Breast epithelium (tissue), 3 donors: ENCODE measurements at regions not wholly inside any gene's neighbourhood (a gene's known extent, or its start where the extent isn't known, plus 50 kb on each side); places are given as distances from the start of the nearest gene placed in this dataset.

Experiments used
- POLR2A ChIP-seq: fragments of 450-650 bp; IDR thresholded peaks from one replicate; pipeline ENCODE4 v1.6.1; 2016; ENCODE audit warnings: antibody characterized with exemption, mild to moderate bottlenecking, moderate library complexity
- POLR2AphosphoS5 ChIP-seq, 3 donors: sonication (generic); formaldehyde crosslinking; IDR thresholded peaks; one replicate each; pipeline ENCODE4 v1.6.1; 2017; ENCODE audit warnings: antibody characterized with exemption in 3 of 3
- TF ChIP-seq, protein P1 (sequence below), 3 donors: fragments of 450-650 bp; IDR thresholded peaks; one replicate each; pipeline ENCODE4 v1.5.1; 2016 to 2017; ENCODE audit warnings: antibody characterized with exemption in 3 of 3, mild to moderate bottlenecking in 3 of 3, moderate library complexity in 3 of 3

GRCh38 chr2:162945785-162946184 lies 107.2 kb upstream of the KCNH7 start:
- TF ChIP-seq, protein P1, sequence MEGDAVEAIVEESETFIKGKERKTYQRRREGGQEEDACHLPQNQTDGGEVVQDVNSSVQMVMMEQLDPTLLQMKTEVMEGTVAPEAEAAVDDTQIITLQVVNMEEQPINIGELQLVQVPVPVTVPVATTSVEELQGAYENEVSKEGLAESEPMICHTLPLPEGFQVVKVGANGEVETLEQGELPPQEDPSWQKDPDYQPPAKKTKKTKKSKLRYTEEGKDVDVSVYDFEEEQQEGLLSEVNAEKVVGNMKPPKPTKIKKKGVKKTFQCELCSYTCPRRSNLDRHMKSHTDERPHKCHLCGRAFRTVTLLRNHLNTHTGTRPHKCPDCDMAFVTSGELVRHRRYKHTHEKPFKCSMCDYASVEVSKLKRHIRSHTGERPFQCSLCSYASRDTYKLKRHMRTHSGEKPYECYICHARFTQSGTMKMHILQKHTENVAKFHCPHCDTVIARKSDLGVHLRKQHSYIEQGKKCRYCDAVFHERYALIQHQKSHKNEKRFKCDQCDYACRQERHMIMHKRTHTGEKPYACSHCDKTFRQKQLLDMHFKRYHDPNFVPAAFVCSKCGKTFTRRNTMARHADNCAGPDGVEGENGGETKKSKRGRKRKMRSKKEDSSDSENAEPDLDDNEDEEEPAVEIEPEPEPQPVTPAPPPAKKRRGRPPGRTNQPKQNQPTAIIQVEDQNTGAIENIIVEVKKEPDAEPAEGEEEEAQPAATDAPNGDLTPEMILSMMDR (IDR thresholded peaks at IDR 0.05), result no peak
- TF ChIP-seq POLR2A (no peak), POLR2AphosphoS5 (IDR thresholded peaks at IDR 0.05) (no peak)
